Upper lobe of left lung (tissue), 4 donors: ENCODE measurements at regions not wholly inside any gene's neighbourhood (a gene's known extent, or its start where the extent isn't known, plus 50 kb on each side); places are given as distances from the start of the nearest gene placed in this dataset.

Source experiments
- POLR2A ChIP-seq, 4 donors: fragments of 450-650 bp; IDR thresholded peaks; one replicate each; pipeline ENCODE4 v1.5.1; 2016 to 2017; ENCODE audit warnings: antibody characterized with exemption in 4 of 4, mild to moderate bottlenecking in 2 of 4
- TF ChIP-seq, protein P1 (sequence below), 6 experiments: fragments of 450-650 bp in 4 of 6; fragments of 200-600 bp in 2 of 6; sonication (generic) in 2 of 6; IDR thresholded peaks; one replicate each; pipeline ENCODE4 v1.5.1; 2016 to 2019; ENCODE audit warnings: antibody characterized with exemption in 6 of 6

DNA sequence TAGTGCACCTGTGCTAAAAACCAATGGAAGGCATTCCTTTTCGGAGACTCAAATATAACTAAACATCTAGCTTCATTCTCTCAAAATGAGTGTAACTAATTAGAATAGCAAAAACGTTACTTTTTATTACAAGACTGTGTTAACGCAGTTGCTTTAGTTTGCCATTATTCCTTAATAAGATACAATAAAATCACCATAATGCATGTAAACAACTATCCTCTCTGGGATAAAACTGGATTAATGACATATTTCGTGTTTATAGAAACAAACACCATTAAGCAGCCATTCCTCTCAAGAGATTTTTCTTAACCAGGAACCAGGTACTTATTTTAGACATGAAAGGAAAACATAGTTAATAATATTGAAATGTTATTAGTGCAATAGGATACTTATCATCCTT lies 512.8 kb upstream of the B3GALT2 start:
- no peak for TF ChIP-seq POLR2A (IDR thresholded peaks at IDR 0.05)
- TF ChIP-seq, protein P1, sequence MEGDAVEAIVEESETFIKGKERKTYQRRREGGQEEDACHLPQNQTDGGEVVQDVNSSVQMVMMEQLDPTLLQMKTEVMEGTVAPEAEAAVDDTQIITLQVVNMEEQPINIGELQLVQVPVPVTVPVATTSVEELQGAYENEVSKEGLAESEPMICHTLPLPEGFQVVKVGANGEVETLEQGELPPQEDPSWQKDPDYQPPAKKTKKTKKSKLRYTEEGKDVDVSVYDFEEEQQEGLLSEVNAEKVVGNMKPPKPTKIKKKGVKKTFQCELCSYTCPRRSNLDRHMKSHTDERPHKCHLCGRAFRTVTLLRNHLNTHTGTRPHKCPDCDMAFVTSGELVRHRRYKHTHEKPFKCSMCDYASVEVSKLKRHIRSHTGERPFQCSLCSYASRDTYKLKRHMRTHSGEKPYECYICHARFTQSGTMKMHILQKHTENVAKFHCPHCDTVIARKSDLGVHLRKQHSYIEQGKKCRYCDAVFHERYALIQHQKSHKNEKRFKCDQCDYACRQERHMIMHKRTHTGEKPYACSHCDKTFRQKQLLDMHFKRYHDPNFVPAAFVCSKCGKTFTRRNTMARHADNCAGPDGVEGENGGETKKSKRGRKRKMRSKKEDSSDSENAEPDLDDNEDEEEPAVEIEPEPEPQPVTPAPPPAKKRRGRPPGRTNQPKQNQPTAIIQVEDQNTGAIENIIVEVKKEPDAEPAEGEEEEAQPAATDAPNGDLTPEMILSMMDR (IDR thresholded peaks at IDR 0.05): no peak
